H1 (cell line): ENCODE measurements at regions not wholly inside any gene's neighbourhood (a gene's known extent, or its start where the extent isn't known, plus 50 kb on each side); places are given as distances from the start of the nearest gene placed in this dataset.

Experiments used
- CREB1 ChIP-seq: IDR thresholded peaks from 2 replicates; pipeline ENCODE4 v1.6.1; 2012; ENCODE audit warnings: inconsistent platforms
- RFX5 ChIP-seq: IDR thresholded peaks from 2 replicates; pipeline ENCODE4 v1.6.1; 2011; ENCODE audit warnings: low read depth, low read length, improper control_type of control experiment, borderline replicate concordance

GRCh38 chr12:124668602-124669001 is 101.2 kb upstream of the NCOR2 start (continued):
- no peak for TF ChIP-seq RFX5
- no peak for TF ChIP-seq CREB1
- TF ChIP-seq, all 59 proteins: peak for 0
